ENCODE measurements at regions not wholly inside any gene's neighbourhood (a gene's known extent, or its start where the extent isn't known, plus 50 kb on each side); places are given as distances from the start of the nearest gene placed in this dataset.
A peak's percentile ranks its signal among the peaks of the same experiment; 100 is the strongest.

DNA sequence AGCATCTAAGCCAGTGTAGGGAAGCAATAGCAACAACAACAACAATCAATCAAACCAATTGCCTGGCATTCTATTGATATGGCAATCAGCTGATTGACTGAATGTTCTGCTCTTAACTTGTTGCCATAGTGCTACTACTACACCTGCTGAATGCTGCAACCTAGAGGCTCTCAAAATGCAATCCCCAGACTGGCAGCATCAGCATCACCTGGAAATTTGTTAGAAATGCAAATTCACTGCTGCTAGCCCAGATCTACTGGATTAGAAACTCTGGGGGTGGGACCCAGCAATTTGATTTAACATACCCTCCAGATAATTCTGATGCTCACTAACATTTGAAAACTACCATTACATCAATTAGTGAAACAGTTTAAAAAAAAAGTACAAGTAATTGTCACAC, 363.6 kb downstream of the SNAPC1 start:
- H3K4me2 ChIP-seq (ENCODE audit: insufficient read depth, low read length, poor library complexity, severe bottlenecking), result no peak overlapping the region
- no peaks in the 10 kb centered on the region for H3K79me1 ChIP-seq (ENCODE audit: low read depth, low read length)
- H3K27me3 ChIP-seq (ENCODE audit: control insufficient read depth in 3 of 3, insufficient read depth in 3 of 3, low read depth in 1 of 3, low read length in 3 of 3), result no peaks in the 10 kb centered on the region
- H2BK15ac ChIP-seq (ENCODE audit: low read length), result no peak overlapping the region
- H2BK12ac ChIP-seq (ENCODE audit: low read length), result no peak overlapping the region
- no peak for DNase-seq (ENCODE audit: low spot score)
- H3K14ac ChIP-seq (ENCODE audit: low read length), result no peak overlapping the region
- H2AK5ac ChIP-seq (ENCODE audit: low read depth, low read length), result no peak overlapping the region
- no peak overlapping the region for H2AFZ ChIP-seq (ENCODE audit: low read length)
- H3K4me3 ChIP-seq (ENCODE audit: low read length in 2 of 2), result no peak overlapping the region
- no peak overlapping the region for H3K18ac ChIP-seq (ENCODE audit: low read length)
- H3K36me3 ChIP-seq (replicated peaks in 1 of 2; ENCODE audit: control insufficient read depth in 2 of 2, insufficient read depth in 2 of 2, low read length in 2 of 2), result no peaks in the 10 kb centered on the region
- H3K4ac ChIP-seq (ENCODE audit: low read length), result no peak overlapping the region
- H3K23ac ChIP-seq (ENCODE audit: low read depth, low read length, poor library complexity), result no peak overlapping the region
- H2BK5ac ChIP-seq (ENCODE audit: low read length), result no peak overlapping the region
- no peak overlapping the region for H3K27ac ChIP-seq (replicated peaks; ENCODE audit: low read length)
- H4K91ac ChIP-seq (ENCODE audit: low read depth, low read length, poor library complexity), result no peak overlapping the region
- no peak overlapping the region for H4K8ac ChIP-seq (ENCODE audit: low read depth, low read length)
- no peak overlapping the region for H3K9ac ChIP-seq (ENCODE audit: low read depth, low read length, poor library complexity)
- H3K4me1 ChIP-seq (ENCODE audit: control insufficient read depth in 2 of 2, insufficient read depth in 1 of 2, low read depth in 1 of 2, low read length in 2 of 2), result peaks cover 0 to 1% of the 10 kb centered on the region in 2 donors
- no peak overlapping the region for H2BK120ac ChIP-seq (ENCODE audit: low read depth, low read length)
- H3K9me3 ChIP-seq (replicated peaks in 1 of 2; ENCODE audit: control insufficient read depth in 2 of 2, insufficient read depth in 1 of 2, low read depth in 1 of 2, low read length in 2 of 2), result no peaks in the 10 kb centered on the region

DNA sequence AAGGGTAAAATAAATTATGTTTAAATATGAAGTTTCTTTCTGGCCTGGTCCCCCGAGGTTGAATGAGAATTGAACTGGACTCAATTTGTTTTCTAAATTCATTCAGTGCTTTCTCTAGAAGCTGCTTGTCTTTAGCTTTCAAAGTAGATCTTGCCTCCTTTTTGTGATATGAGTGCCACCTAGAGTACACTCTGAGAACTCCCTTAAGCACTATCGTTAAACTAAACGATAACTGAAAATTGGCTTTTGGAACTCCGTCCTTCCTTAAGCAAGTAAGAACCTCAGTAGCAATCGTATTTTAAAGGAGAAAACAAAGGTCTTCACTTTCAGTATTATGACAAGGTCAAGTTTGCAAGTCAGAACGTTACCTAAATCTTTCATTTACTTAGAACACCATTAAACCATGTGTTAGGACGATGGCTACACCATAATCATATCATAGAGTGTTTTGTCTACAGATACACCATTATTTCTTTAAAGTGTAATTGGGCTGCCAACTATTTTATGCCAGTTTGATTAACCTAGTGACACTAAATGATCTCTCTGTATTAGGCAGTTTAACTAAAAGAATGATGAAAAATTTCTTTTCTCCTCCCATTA, 364.8 kb downstream of the SNAPC1 start:
- Histone ChIP-seq H3K4me1 (ENCODE audit: control insufficient read depth in 2 of 2, insufficient read depth in 1 of 2, low read depth in 1 of 2, low read length in 2 of 2) (peaks cover 0 to 1% of the 10 kb centered on the region in 2 donors), H3K27me3 (ENCODE audit: control insufficient read depth in 3 of 3, insufficient read depth in 3 of 3, low read depth in 1 of 3, low read length in 3 of 3) (no peaks in the 10 kb centered on the region), H3K9me3 (replicated peaks in 1 of 2; ENCODE audit: control insufficient read depth in 2 of 2, insufficient read depth in 1 of 2, low read depth in 1 of 2, low read length in 2 of 2) (no peaks in the 10 kb centered on the region), H4K91ac (ENCODE audit: low read depth, low read length, poor library complexity) (no peak overlapping the region), H3K4me2 (ENCODE audit: insufficient read depth, low read length, poor library complexity, severe bottlenecking) (no peak overlapping the region), H3K36me3 (replicated peaks in 1 of 2; ENCODE audit: control insufficient read depth in 2 of 2, insufficient read depth in 2 of 2, low read length in 2 of 2) (no peaks in the 10 kb centered on the region), H3K18ac (ENCODE audit: low read length) (no peak overlapping the region), H3K14ac (ENCODE audit: low read length) (no peak overlapping the region), H2BK12ac (ENCODE audit: low read length) (no peak overlapping the region), H2BK5ac (ENCODE audit: low read length) (no peak overlapping the region), H2BK120ac (ENCODE audit: low read depth, low read length) (no peak overlapping the region), H4K8ac (ENCODE audit: low read depth, low read length) (no peak overlapping the region), H3K4me3 (ENCODE audit: low read length in 2 of 2) (no peak overlapping the region), H3K79me1 (ENCODE audit: low read depth, low read length) (no peaks in the 10 kb centered on the region), H2BK15ac (ENCODE audit: low read length) (no peak overlapping the region), H3K9ac (ENCODE audit: low read depth, low read length, poor library complexity) (no peak overlapping the region), H2AFZ (ENCODE audit: low read length) (no peak overlapping the region), H3K4ac (ENCODE audit: low read length) (no peak overlapping the region), H3K27ac (replicated peaks; ENCODE audit: low read length) (no peak overlapping the region), H3K23ac (ENCODE audit: low read depth, low read length, poor library complexity) (no peak overlapping the region), H2AK5ac (ENCODE audit: low read depth, low read length) (no peak overlapping the region)
- WGBS, 2 donors (ENCODE audit: extremely low coverage in 2 of 2, insufficient read length in 2 of 2, insufficient replicate concordance in 1 of 2), result no CpG with 5 or more reads among the region's 7 CpGs
- DNase-seq (ENCODE audit: low spot score), result peak; percentile 52

DNA sequence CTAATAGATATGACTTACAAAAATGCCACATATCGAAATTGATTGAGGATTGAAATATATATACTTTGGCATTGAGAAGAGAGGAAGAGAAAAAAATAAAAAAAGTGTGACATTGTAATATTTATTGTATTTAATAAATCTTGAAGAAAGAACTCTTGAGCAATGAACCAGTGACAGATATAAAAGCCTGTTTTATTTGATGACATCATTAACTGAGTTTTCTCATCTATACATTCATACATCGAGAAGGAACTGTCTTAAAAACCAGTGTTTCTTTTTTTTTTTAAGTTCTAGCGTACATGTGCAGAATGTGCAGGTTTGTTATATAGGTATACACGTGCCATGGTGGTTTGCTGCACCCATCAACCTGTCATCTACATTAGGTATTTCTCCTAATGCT, 368.2 kb downstream of the SNAPC1 start:
- Histone ChIP-seq H3K23ac (ENCODE audit: low read depth, low read length, poor library complexity) (no peak overlapping the region), H3K4me3 (ENCODE audit: low read length in 2 of 2) (no peak overlapping the region), H3K27me3 (ENCODE audit: control insufficient read depth in 3 of 3, insufficient read depth in 3 of 3, low read depth in 1 of 3, low read length in 3 of 3) (no peaks in the 10 kb centered on the region), H3K18ac (ENCODE audit: low read length) (no peak overlapping the region), H2BK120ac (ENCODE audit: low read depth, low read length) (no peak overlapping the region), H2BK15ac (ENCODE audit: low read length) (no peak overlapping the region), H3K4ac (ENCODE audit: low read length) (no peak overlapping the region), H4K91ac (ENCODE audit: low read depth, low read length, poor library complexity) (no peak overlapping the region), H2BK12ac (ENCODE audit: low read length) (no peak overlapping the region), H3K9me3 (replicated peaks in 1 of 2; ENCODE audit: control insufficient read depth in 2 of 2, insufficient read depth in 1 of 2, low read depth in 1 of 2, low read length in 2 of 2) (no peaks in the 10 kb centered on the region), H3K79me1 (ENCODE audit: low read depth, low read length) (no peaks in the 10 kb centered on the region), H3K4me2 (ENCODE audit: insufficient read depth, low read length, poor library complexity, severe bottlenecking) (no peak overlapping the region), H2AFZ (ENCODE audit: low read length) (no peak overlapping the region), H2AK5ac (ENCODE audit: low read depth, low read length) (no peak overlapping the region), H2BK5ac (ENCODE audit: low read length) (no peak overlapping the region), H3K27ac (replicated peaks; ENCODE audit: low read length) (no peak overlapping the region), H3K36me3 (replicated peaks in 1 of 2; ENCODE audit: control insufficient read depth in 2 of 2, insufficient read depth in 2 of 2, low read length in 2 of 2) (no peaks in the 10 kb centered on the region), H4K8ac (ENCODE audit: low read depth, low read length) (no peak overlapping the region), H3K9ac (ENCODE audit: low read depth, low read length, poor library complexity) (no peak overlapping the region), H3K4me1 (ENCODE audit: control insufficient read depth in 2 of 2, insufficient read depth in 1 of 2, low read depth in 1 of 2, low read length in 2 of 2) (peaks cover 0 to 1% of the 10 kb centered on the region in 2 donors), H3K14ac (ENCODE audit: low read length) (no peak overlapping the region)
- no CpG with 5 or more reads among the region's 4 CpGs for WGBS, 2 donors (ENCODE audit: extremely low coverage in 2 of 2, insufficient read length in 2 of 2, insufficient replicate concordance in 1 of 2)
- no peak for DNase-seq (ENCODE audit: low spot score)

DNA sequence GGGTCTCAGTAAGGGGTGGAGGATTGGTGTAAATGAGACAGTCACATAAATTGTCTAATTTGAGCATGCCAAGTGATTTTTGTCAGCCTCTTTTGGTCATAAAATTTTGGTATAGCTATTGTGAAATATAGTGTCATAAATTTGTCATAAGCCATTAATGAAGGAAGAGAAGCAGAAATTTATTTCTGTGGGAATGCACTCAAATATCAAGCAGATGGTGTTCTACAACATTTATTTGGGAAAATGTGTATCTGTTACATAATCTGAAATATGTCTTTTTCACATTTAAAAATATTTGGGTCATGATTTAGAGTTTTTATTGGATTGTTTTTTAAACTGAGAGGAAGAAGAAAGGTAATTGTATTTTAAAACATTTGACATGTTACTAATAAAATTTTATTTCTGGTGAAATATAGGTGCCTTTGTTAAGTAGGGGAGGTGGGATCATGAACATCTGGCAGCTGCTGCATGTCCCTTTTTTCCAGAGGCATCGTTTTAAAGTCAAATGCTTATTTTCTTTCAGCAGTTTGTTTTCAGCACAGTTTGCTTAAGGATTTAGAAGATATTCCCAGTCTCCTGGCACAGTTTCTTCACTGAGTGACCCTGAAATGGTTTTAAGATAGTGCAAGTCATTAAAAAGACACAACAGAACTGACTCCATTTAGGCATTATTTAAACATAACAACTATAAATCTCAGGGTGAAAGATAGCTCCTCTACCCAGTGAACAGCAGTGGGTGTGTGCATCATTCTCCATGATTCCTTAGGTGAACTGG, 371.7 kb downstream of the SNAPC1 start:
- H2BK120ac ChIP-seq (ENCODE audit: low read depth, low read length), result no peak overlapping the region
- DNase-seq (ENCODE audit: low spot score), result no peak
- no peak overlapping the region for H4K8ac ChIP-seq (ENCODE audit: low read depth, low read length)
- no peaks in the 10 kb centered on the region for H3K79me1 ChIP-seq (ENCODE audit: low read depth, low read length)
- no peak overlapping the region for H2BK12ac ChIP-seq (ENCODE audit: low read length)
- no peak overlapping the region for H3K18ac ChIP-seq (ENCODE audit: low read length)
- WGBS, 2 donors (ENCODE audit: extremely low coverage in 2 of 2, insufficient read length in 2 of 2, insufficient replicate concordance in 1 of 2), result no CpG with 5 or more reads among the region's 1 CpG
- H3K14ac ChIP-seq (ENCODE audit: low read length), result no peak overlapping the region
- H2BK15ac ChIP-seq (ENCODE audit: low read length), result no peak overlapping the region
- H3K4ac ChIP-seq (ENCODE audit: low read length), result no peak overlapping the region
- no peak overlapping the region for H3K4me3 ChIP-seq (ENCODE audit: low read length in 2 of 2)
- H3K4me1 ChIP-seq (ENCODE audit: control insufficient read depth in 2 of 2, insufficient read depth in 1 of 2, low read depth in 1 of 2, low read length in 2 of 2), result no peaks in the 10 kb centered on the region
- H3K27me3 ChIP-seq (ENCODE audit: control insufficient read depth in 3 of 3, insufficient read depth in 3 of 3, low read depth in 1 of 3, low read length in 3 of 3), result no peaks in the 10 kb centered on the region
- H2AFZ ChIP-seq (ENCODE audit: low read length), result no peak overlapping the region
- H3K27ac ChIP-seq (replicated peaks; ENCODE audit: low read length), result no peak overlapping the region
- H3K9ac ChIP-seq (ENCODE audit: low read depth, low read length, poor library complexity), result no peak overlapping the region
- no peak overlapping the region for H2BK5ac ChIP-seq (ENCODE audit: low read length)
- no peak overlapping the region for H2AK5ac ChIP-seq (ENCODE audit: low read depth, low read length)
- H4K91ac ChIP-seq (ENCODE audit: low read depth, low read length, poor library complexity), result no peak overlapping the region
- no peak overlapping the region for H3K4me2 ChIP-seq (ENCODE audit: insufficient read depth, low read length, poor library complexity, severe bottlenecking)
- no peak overlapping the region for H3K23ac ChIP-seq (ENCODE audit: low read depth, low read length, poor library complexity)
- H3K36me3 ChIP-seq (replicated peaks in 1 of 2; ENCODE audit: control insufficient read depth in 2 of 2, insufficient read depth in 2 of 2, low read length in 2 of 2), result no peaks in the 10 kb centered on the region
- no peaks in the 10 kb centered on the region for H3K9me3 ChIP-seq (replicated peaks in 1 of 2; ENCODE audit: control insufficient read depth in 2 of 2, insufficient read depth in 1 of 2, low read depth in 1 of 2, low read length in 2 of 2)
